Activated CD8-positive, alpha-beta T cell treated with anti-CD3 and anti-CD28 coated beads, Interleukin-2, amount 10 ng/mL, durations not matched to agents 7 days and 5 days (primary cell): ENCODE measurements at regions not wholly inside any gene's neighbourhood (a gene's known extent, or its start where the extent isn't known, plus 50 kb on each side); places are given as distances from the start of the nearest gene placed in this dataset.

Experiments used
- ATAC-seq: fragments of 150-1000 bp; cut with Tn5 transposase; one replicate; pipeline ENCODE4 v1.10.0; 2021; ENCODE audit warnings: moderate library complexity
- CTCF ChIA-PET: fragments of 350-600 bp; sonication (Branson Sonifier 250); formaldehyde crosslinking; loops from one replicate; lab custom pipeline; 2021; ENCODE audit warnings: antibody characterized with exemption; lab: Charles Lee
- POLR2A ChIA-PET: fragments of 350-600 bp; sonication (Branson Sonifier 250); formaldehyde crosslinking; loops from one replicate; lab custom pipeline; 2021; ENCODE audit warnings: antibody characterized with exemption; lab: Charles Lee
- DNase-seq: peaks from one replicate; pipeline ENCODE4 v3.0.0-alpha.2; 2020
- H3K27ac Mint-ChIP-seq: one replicate; pipeline ENCODE4 v1.8.0; 2021; ENCODE audit warnings: mild to moderate bottlenecking, mixed read lengths
- H3K27me3 Mint-ChIP-seq: one replicate; pipeline ENCODE4 v1.8.0; 2021; ENCODE audit warnings: low read depth, mixed read lengths
- H3K36me3 Mint-ChIP-seq: one replicate; pipeline ENCODE4 v1.8.0; 2021; ENCODE audit warnings: low read depth, mixed read lengths
- H3K4me1 Mint-ChIP-seq: one replicate; pipeline ENCODE4 v1.8.0; 2021; ENCODE audit warnings: low read depth, mixed read lengths
- H3K4me3 Mint-ChIP-seq: one replicate; pipeline ENCODE4 v1.8.0; 2021; ENCODE audit warnings: mild to moderate bottlenecking, mixed read lengths
- H3K9me3 Mint-ChIP-seq: one replicate; pipeline ENCODE4 v1.8.0; 2022; ENCODE audit warnings: mixed read lengths; ENCODE audit not compliant: insufficient read depth

- Mint-ChIP-seq H3K27me3 (no peaks in the 10 kb centered on the region), H3K4me3 (no peak overlapping the region)
Observed at GRCh38 chr10:110363572-110364411, 59.1 kb upstream of the SMNDC1 start.

GRCh38 chr10:110364531-110364937 is 59.8 kb upstream of the SMNDC1 start:
- Mint-ChIP-seq H3K27me3 (no peaks in the 10 kb centered on the region), H3K4me1 (peaks cover 42% of the 10 kb centered on the region), H3K9me3 (no peaks in the 10 kb centered on the region), H3K36me3 (no peaks in the 10 kb centered on the region), H3K4me3 (no peak overlapping the region), H3K27ac (no peak overlapping the region)
- ATAC-seq (no peak), DNase-seq (no peak)
- ChIA-PET CTCF (interaction anchor here (1.0 to 4.6 kb wide), 2 partner anchors 8 to 10 kb away, joined by 3 to 38 read pairs; no protein-coding TSS in a partner anchor), POLR2A (no interaction called here)

More at GRCh38 chr10:110363572-110364411, 59.1 kb upstream of the SMNDC1 start:
- Mint-ChIP-seq H3K27ac (peak overlapping the region; percentile 10), H3K4me1 (peaks cover 41% of the 10 kb centered on the region), H3K9me3 (no peaks in the 10 kb centered on the region), H3K36me3 (no peaks in the 10 kb centered on the region)
- no peak for ATAC-seq
- ChIA-PET POLR2A (no interaction called here), CTCF (interaction anchor here (0.5 to 1.0 kb wide), 2 partner anchors 9 to 1270 kb away, joined by 3 read pairs; no protein-coding TSS in a partner anchor)
- no peak for DNase-seq

- H3K4me3 Mint-ChIP-seq, result no peak overlapping the region
- ChIA-PET POLR2A (no interaction called here), CTCF (interaction anchor here (1.2 to 4.6 kb wide), 3 partner anchors 11 to 181 kb away, joined by 3 to 38 read pairs (median 7); no protein-coding TSS in a partner anchor)
- no peak overlapping the region for H3K27ac Mint-ChIP-seq
- no peaks in the 10 kb centered on the region for H3K27me3 Mint-ChIP-seq
- no peaks in the 10 kb centered on the region for H3K9me3 Mint-ChIP-seq
- no peaks in the 10 kb centered on the region for H3K36me3 Mint-ChIP-seq
- ATAC-seq (no peak), DNase-seq (no peak)
- H3K4me1 Mint-ChIP-seq, result peaks cover 42% of the 10 kb centered on the region
Observed at GRCh38 chr10:110365356-110366143, 60.8 kb upstream of the SMNDC1 start.

- Mint-ChIP-seq H3K27me3 (no peaks in the 10 kb centered on the region), H3K4me3 (no peak overlapping the region), H3K27ac (no peak overlapping the region), H3K36me3 (no peaks in the 10 kb centered on the region), H3K9me3 (no peaks in the 10 kb centered on the region), H3K4me1 (peaks cover 38% of the 10 kb centered on the region)
- POLR2A ChIA-PET, result no interaction called here
- CTCF ChIA-PET, result interaction anchor here (1.2 to 4.6 kb wide), 3 partner anchors 12 to 180 kb away, joined by 4 to 38 read pairs (median 7); no protein-coding TSS in a partner anchor
- ATAC-seq, result no peak
- DNase-seq, result no peak
Observed at GRCh38 chr10:110366635-110367034, 61.9 kb upstream of the SMNDC1 start.

- H3K4me1 Mint-ChIP-seq, result peaks cover 32% of the 10 kb centered on the region
- no peak overlapping the region for H3K4me3 Mint-ChIP-seq
- H3K27ac Mint-ChIP-seq, result no peak overlapping the region
- H3K9me3 Mint-ChIP-seq, result no peaks in the 10 kb centered on the region
- no peaks in the 10 kb centered on the region for H3K27me3 Mint-ChIP-seq
- ChIA-PET CTCF (interaction anchor here (1.3 to 4.6 kb wide), 2 partner anchors 14 to 81 kb away, joined by 3 to 38 read pairs; no protein-coding TSS in a partner anchor), POLR2A (interaction anchor here (1.2 kb wide), 1 partner anchor 15 kb away, joined by 5 read pairs; no protein-coding TSS in a partner anchor)
- DNase-seq, result no peak
- no peak for ATAC-seq
- H3K36me3 Mint-ChIP-seq, result no peaks in the 10 kb centered on the region
Observed at GRCh38 chr10:110368002-110368401, 63.3 kb upstream of the SMNDC1 start.

- Mint-ChIP-seq H3K4me3 (no peak overlapping the region), H3K36me3 (no peaks in the 10 kb centered on the region), H3K4me1 (peaks cover 32% of the 10 kb centered on the region), H3K9me3 (no peaks in the 10 kb centered on the region), H3K27me3 (no peaks in the 10 kb centered on the region), H3K27ac (no peak overlapping the region)
- CTCF ChIA-PET, result interaction anchor here (1.3 to 4.6 kb wide), 2 partner anchors 14 to 80 kb away, joined by 3 to 38 read pairs; no protein-coding TSS in a partner anchor
- no peak for ATAC-seq
- DNase-seq, result no peak
- POLR2A ChIA-PET, result interaction anchor here (1.2 kb wide), 1 partner anchor 16 kb away, joined by 5 read pairs; no protein-coding TSS in a partner anchor
Observed at GRCh38 chr10:110368556-110368955, 63.8 kb upstream of the SMNDC1 start.

- H3K4me3 Mint-ChIP-seq, result no peak overlapping the region
- H3K4me1 Mint-ChIP-seq, result peaks cover 32% of the 10 kb centered on the region
- H3K27me3 Mint-ChIP-seq, result no peaks in the 10 kb centered on the region
- ATAC-seq, result no peak
- H3K36me3 Mint-ChIP-seq, result no peaks in the 10 kb centered on the region
- CTCF ChIA-PET, result interaction anchor here (0.9 kb wide), 1 partner anchor 8 kb away, joined by 4 read pairs; no protein-coding TSS in a partner anchor
- H3K9me3 Mint-ChIP-seq, result no peaks in the 10 kb centered on the region
- POLR2A ChIA-PET, result no interaction called here
- no peak for DNase-seq
- H3K27ac Mint-ChIP-seq, result no peak overlapping the region
Observed at GRCh38 chr10:110370006-110370405, 65.3 kb upstream of the SMNDC1 start.

- no peak overlapping the region for H3K4me3 Mint-ChIP-seq
- no peak overlapping the region for H3K27ac Mint-ChIP-seq
- ChIA-PET CTCF (interaction anchor here (1.2 to 2.2 kb wide), 3 partner anchors 9 to 19 kb away, joined by 3 to 8 read pairs (median 4); no protein-coding TSS in a partner anchor), POLR2A (no interaction called here)
- H3K27me3 Mint-ChIP-seq, result no peaks in the 10 kb centered on the region
- ATAC-seq, result no peak
- peaks cover 15% of the 10 kb centered on the region for H3K4me1 Mint-ChIP-seq
- H3K36me3 Mint-ChIP-seq, result no peaks in the 10 kb centered on the region
- no peaks in the 10 kb centered on the region for H3K9me3 Mint-ChIP-seq
- no peak for DNase-seq
Observed at GRCh38 chr10:110372656-110373055, 67.9 kb upstream of the SMNDC1 start.

GRCh38 chr10:110373059-110373458 is 68.3 kb upstream of the SMNDC1 start:
- H3K4me3 Mint-ChIP-seq, result no peak overlapping the region
- H3K27me3 Mint-ChIP-seq, result no peaks in the 10 kb centered on the region
- no peaks in the 10 kb centered on the region for H3K36me3 Mint-ChIP-seq
- ChIA-PET POLR2A (no interaction called here), CTCF (interaction anchor here (1.2 to 2.2 kb wide), 3 partner anchors 9 to 19 kb away, joined by 3 to 8 read pairs (median 4); no protein-coding TSS in a partner anchor)
- no peaks in the 10 kb centered on the region for H3K9me3 Mint-ChIP-seq
- peaks cover 15% of the 10 kb centered on the region for H3K4me1 Mint-ChIP-seq
- H3K27ac Mint-ChIP-seq, result no peak overlapping the region
- ATAC-seq, result no peak
- no peak for DNase-seq

GRCh38 chr10:110373857-110374654 is 69.3 kb upstream of the SMNDC1 start:
- no peaks in the 10 kb centered on the region for H3K9me3 Mint-ChIP-seq
- no peak for DNase-seq
- H3K27ac Mint-ChIP-seq, result peak overlapping the region; percentile 10
- POLR2A ChIA-PET, result no interaction called here
- H3K4me1 Mint-ChIP-seq, result peaks cover 9% of the 10 kb centered on the region
- no peak overlapping the region for H3K4me3 Mint-ChIP-seq
- CTCF ChIA-PET, result interaction anchor here (1.0 kb wide), 1 partner anchor 125 kb away, joined by 3 read pairs; no protein-coding TSS in a partner anchor
- ATAC-seq, result no peak
- H3K36me3 Mint-ChIP-seq, result no peaks in the 10 kb centered on the region
- H3K27me3 Mint-ChIP-seq, result no peaks in the 10 kb centered on the region
